HG03135 (cell line): ENCODE measurements at regions not wholly inside any gene's neighbourhood (a gene's known extent, or its start where the extent isn't known, plus 50 kb on each side); places are given as distances from the start of the nearest gene placed in this dataset.
"Not testable (repeated sequence)": the region's sequence is repeated elsewhere in the genome, so short reads cannot be mapped to it uniquely, and the experiment has no call there.

Experiments
- ATAC-seq: cut with Tn5 transposase; IDR thresholded peaks from one replicate; pipeline ENCODE4 v1.9.1; 2021; ENCODE audit warnings: mild to moderate bottlenecking, moderate library complexity; ENCODE audit not compliant: unreplicated experiment

GRCh38 chr2:56606086-56606485 lies 422.3 kb downstream of the CCDC85A start:
- ATAC-seq: not testable (repeated sequence)

GRCh38 chr2:56613254-56613653 lies 429.5 kb downstream of the CCDC85A start:
- ATAC-seq: no peak

GRCh38 chr2:56613920-56614319 lies 430.1 kb downstream of the CCDC85A start:
- no peak for ATAC-seq

- ATAC-seq: no peak
Observed at GRCh38 chr2:56615760-56616159, 432.0 kb downstream of the CCDC85A start.

GRCh38 chr2:56624181-56624580 lies 440.4 kb downstream of the CCDC85A start:
- ATAC-seq: no peak

GRCh38 chr2:56626927-56627326 lies 443.1 kb downstream of the CCDC85A start:
- no peak for ATAC-seq

- no peak for ATAC-seq
Observed at GRCh38 chr2:56630286-56630685, 446.5 kb downstream of the CCDC85A start.

GRCh38 chr2:56647997-56648396 lies 464.2 kb downstream of the CCDC85A start:
- ATAC-seq: no peak

- ATAC-seq: no peak
Observed at GRCh38 chr2:56648802-56649201, 465.0 kb downstream of the CCDC85A start.

- ATAC-seq: no peak
Observed at GRCh38 chr2:56654936-56655335, 471.1 kb downstream of the CCDC85A start.

GRCh38 chr2:56656826-56657225 lies 473.0 kb downstream of the CCDC85A start:
- no peak for ATAC-seq

- ATAC-seq: no peak
Observed at GRCh38 chr2:56666777-56667176, 483.0 kb downstream of the CCDC85A start.

- ATAC-seq: no peak
Observed at GRCh38 chr2:56671973-56672569, 488.3 kb downstream of the CCDC85A start.

GRCh38 chr2:56674084-56674483 lies 490.3 kb downstream of the CCDC85A start:
- no peak for ATAC-seq

- ATAC-seq: no peak
Observed at GRCh38 chr2:56676966-56677365, 493.2 kb downstream of the CCDC85A start.

GRCh38 chr2:56680971-56681631 lies 497.3 kb downstream of the CCDC85A start:
- no peak for ATAC-seq

- no peak for ATAC-seq
Observed at GRCh38 chr2:56681659-56682396, 498.0 kb downstream of the CCDC85A start.

GRCh38 chr2:56682397-56682760 lies 498.6 kb downstream of the CCDC85A start:
- no peak for ATAC-seq

GRCh38 chr2:56684327-56684726 lies 500.5 kb downstream of the CCDC85A start:
- ATAC-seq: no peak

GRCh38 chr2:56685205-56685604 lies 501.4 kb downstream of the CCDC85A start:
- no peak for ATAC-seq

GRCh38 chr2:56687169-56687568 lies 503.4 kb downstream of the CCDC85A start:
- ATAC-seq: no peak

GRCh38 chr2:56688661-56689060 lies 504.9 kb downstream of the CCDC85A start:
- no peak for ATAC-seq
